ENCODE measurements at regions not wholly inside any gene's neighbourhood (a gene's known extent, or its start where the extent isn't known, plus 50 kb on each side); places are given as distances from the start of the nearest gene placed in this dataset.
"Not testable (repeated sequence)": the region's sequence is repeated elsewhere in the genome, so short reads cannot be mapped to it uniquely, and the experiment has no call there.

DNA sequence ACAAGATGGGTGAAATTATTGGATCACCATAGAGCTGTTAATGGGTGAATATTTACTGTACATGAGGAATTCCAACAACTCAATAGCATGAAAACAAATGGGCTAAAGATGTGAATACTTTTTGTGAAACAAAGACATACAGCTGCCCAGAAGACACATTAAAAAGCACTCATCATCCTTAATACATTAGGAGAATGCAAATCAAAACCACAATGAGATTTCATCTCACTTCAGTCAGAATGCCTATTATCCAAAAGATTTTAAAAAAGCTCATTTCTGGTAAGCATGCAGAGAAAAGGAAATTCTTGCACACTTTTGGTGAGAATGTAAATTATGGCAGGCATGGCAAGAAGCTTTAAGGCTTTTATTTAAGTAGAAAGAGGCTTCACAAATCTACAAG is 770.8 kb upstream of the AMELY start:
- DNase-seq (ENCODE audit: low read depth in 2 of 3, low spot score in 2 of 3): no peak

DNA sequence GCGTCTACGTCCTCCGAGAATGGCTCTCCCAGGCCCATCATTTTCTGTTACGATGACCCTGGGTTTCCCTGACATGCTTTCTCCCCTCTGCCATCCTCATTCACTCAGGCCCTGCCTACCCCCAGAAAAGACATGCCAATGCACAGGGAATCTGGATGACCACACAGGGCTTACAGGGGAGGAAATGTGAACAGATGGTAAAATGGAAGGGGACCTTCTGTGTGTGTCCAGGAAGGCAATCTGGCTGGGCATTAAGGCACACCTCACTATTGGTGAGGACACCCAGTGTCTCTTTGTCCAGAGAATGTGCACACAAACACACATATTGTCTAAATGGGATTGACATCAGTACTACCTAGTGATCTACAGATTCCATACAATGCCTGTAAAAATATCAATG is 769.9 kb upstream of the AMELY start:
- no peak for DNase-seq (ENCODE audit: low read depth in 2 of 3, low spot score in 2 of 3)

GRCh38 chrY:7674465-7674864 is 762.9 kb upstream of the AMELY start:
- DNase-seq (ENCODE audit: low read depth in 2 of 3, low spot score in 2 of 3): no peak

DNA sequence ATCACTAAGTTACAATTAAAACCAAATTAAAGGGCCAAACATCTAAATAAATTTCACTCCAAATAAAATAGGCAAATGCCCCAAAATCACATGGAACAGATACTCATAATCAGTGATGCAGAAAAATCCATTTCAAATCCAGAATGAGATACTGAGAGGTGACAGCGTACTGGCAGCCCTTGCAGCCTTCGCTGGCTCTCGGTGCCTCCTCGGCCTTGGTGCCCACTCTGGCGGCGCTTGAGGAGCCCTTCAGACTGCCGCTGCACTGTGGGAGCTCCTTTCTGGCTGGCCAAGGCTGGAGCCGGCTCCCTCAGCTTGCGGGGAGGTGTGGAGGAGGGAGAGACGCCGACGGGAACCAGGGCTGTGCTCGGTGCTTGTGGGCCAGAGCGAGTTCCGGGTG is 761.2 kb upstream of the AMELY start:
- no peak for DNase-seq (ENCODE audit: low read depth in 2 of 3, low spot score in 2 of 3)

- DNase-seq (ENCODE audit: low read depth in 2 of 3, low spot score in 2 of 3): no peak
Observed at GRCh38 chrY:7663261-7663660, 751.7 kb upstream of the AMELY start.

GRCh38 chrY:7659047-7659446 is 747.5 kb upstream of the AMELY start:
- DNase-seq (ENCODE audit: low read depth in 2 of 3, low spot score in 2 of 3): no peak

- DNase-seq (ENCODE audit: low read depth in 2 of 3, low spot score in 2 of 3): no peak
Observed at GRCh38 chrY:7656596-7656995, 745.0 kb upstream of the AMELY start.

GRCh38 chrY:7654985-7655384 is 743.4 kb upstream of the AMELY start:
- DNase-seq (ENCODE audit: low read depth in 2 of 3, low spot score in 2 of 3): no peak

DNA sequence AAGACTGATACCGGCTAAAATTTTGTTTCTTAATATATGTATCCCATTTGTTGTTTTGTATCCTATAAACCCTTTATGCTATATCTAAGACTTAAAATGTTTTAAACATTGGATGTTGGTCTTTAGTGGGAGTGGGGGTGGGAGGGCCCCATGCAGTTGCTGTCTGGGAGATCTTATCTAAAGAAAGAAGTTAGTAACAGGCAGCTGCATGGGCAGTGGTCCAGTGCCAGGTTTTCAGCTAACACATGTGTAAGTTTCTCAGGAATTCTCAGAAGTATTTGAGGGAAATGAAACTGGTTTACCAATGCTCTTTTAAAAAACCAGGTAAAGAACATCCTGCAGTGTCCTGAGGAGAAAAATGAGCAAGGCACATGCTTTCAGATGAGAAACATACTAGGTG is 738.3 kb upstream of the AMELY start:
- DNase-seq (ENCODE audit: low read depth in 2 of 3, low spot score in 2 of 3): not testable (repeated sequence)
